HG03457 (cell line): ENCODE measurements at regions not wholly inside any gene's neighbourhood (a gene's known extent, or its start where the extent isn't known, plus 50 kb on each side); places are given as distances from the start of the nearest gene placed in this dataset.

Experiments used
- ATAC-seq: cut with Tn5 transposase; IDR thresholded peaks from one replicate; pipeline ENCODE4 v1.9.1; 2021; ENCODE audit warnings: moderate number of reproducible peaks; ENCODE audit not compliant: unreplicated experiment

DNA sequence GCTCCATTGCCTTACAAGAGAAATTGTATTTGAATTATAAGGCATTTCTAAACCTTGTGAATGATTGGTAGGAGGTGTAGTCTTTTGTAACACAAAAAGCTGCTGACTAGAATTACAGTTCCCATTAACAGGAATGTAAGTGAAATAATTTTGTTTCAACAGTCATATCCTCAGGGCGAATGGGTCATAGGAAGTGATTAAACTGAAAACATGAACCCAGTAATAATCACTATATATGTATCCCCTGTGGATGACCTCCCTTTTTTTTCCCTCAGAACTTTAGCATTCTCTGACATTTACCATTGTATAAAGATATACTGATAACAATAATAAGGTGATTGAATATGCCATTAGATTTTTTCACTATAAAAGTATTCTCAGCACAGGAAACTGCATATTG lies 312.3 kb downstream of the ATP23 start:
- ATAC-seq = no peak

DNA sequence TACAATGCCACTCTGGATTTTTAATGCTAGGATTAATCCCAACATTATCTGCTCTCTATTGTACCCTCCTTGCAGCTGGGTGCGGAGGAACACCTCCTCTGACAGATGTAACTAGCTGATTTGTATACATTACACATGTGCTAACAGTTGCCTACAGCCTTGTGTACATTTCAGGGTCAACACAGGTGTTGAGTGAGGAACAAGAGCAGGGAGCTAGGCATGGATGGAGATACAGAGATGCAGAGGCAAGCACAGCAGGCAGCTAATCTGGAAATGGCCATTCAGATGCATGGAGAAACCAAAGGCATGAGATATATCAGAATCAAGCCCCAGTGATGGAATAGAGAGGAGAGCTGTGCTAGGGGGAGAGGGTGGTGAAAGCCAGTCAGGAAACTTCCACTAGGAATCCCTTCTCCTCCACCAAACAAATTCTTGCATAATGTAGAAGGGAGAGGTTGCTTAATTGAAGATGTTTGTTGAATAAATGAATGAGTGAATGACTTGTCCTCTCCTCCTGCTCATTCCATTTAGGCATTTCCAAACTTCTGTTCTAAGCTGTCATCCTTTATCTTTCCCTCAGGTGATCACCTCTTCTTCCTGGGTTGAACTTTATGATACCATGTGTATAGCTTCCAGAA lies 313.2 kb downstream of the ATP23 start:
- no peak for ATAC-seq

DNA sequence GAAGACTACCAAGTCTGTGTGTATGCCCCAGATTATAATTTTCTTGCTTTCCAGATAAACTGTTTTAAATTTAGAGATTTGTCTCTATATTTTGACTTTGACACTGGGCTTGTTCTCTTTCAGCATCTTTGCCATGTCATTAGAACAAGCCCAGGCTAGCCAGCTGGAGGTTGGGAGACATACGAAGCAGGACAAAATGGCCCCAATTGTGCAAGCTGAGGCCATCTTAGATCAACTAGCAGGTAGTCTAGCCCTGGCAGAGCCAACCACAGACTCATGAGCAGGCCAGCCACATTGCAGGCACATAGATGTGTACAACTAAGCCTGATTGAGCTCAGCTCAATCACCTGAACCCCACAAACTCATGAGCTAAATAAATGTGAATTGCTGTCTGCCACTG lies 321.4 kb downstream of the ATP23 start:
- ATAC-seq = no peak

DNA sequence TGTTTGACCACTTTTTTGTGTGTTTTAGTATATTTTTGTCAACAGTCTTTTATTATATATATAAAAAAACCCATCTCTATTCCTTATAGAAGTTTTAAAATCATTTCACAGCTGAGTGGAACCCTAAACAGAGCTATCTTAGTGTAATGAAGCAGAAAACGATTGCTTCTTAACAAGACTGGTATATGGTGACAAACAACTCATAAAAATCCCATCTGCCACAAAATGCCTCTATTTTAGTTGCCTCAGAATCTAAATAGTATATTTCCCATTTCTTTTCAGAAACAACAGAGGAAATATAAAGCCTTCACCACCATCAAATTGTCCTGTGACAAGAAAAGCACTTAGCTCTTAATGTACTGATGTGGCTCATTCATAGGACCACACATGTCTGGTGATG lies 322.4 kb downstream of the ATP23 start:
- ATAC-seq = no peak

DNA sequence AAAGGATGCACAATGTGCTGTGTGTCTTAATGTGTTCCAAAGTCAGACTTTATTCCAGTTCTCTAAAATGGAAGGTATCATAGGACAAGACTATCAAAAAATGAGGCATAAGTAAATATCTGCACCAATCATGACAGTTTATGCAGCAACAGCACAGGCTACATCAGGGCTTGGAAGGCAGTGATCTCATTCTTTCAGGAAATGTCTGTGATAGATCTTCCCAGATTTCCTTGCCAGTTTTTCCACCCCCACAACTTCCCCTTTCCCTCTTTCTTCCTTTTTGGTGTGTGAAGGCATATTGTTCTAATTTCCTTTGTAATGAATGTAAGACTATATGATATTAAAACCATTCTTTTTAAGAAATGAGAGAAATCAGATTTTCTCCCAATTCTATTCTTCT lies 326.7 kb downstream of the ATP23 start:
- no peak for ATAC-seq

DNA sequence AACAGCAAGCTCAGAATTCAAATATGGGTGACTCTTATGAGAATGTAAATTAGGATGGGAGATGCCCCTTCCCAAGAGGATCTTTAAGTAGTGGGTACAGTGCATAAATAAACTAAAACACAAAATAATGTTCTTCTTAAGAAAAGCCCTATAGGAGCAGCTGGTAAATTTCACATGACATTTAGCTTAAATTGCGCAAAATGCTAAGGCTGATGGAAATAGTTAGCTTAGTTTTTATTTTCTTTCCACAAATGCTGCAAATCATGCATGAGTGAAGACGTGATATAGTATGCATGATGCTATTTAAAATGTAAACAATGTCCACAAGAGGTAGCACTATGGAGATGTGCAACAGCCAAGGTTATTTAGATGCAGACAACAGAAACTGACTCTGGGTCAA lies 328.1 kb downstream of the ATP23 start:
- no peak for ATAC-seq

DNA sequence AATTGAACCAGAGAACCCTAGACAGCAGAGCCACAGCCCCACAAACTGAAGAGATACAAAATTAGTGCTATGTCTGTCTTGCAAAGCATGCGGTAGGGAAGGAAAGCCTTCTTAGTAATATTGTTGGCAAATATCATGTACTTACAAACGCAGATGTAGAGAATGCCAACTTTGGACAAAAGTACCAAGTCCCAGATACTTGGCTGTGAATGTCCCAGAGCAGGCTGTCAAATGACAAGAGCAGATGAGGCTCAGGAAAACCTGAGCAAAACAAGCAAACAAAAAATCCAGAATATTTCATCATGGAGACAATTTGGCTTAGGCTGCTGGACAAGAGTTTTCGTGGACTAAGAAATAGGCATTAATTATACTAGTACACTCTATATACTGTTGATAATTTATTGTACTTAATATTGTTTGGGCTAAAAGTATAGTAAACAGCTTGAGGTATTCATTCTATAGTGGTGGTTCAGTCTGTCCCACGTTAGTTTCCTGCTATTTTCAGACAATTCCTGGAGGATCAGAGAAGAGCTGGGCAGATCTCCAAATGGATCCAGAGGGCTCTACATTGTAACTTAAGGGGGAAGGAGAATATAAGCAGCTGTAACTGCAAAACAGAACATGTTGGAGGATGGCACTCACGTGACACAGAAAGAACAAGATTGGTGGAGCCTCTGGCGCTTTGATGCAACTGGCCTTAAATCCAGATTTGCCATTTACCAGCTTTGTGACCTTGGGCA lies 329.8 kb downstream of the ATP23 start:
- no peak for ATAC-seq

DNA sequence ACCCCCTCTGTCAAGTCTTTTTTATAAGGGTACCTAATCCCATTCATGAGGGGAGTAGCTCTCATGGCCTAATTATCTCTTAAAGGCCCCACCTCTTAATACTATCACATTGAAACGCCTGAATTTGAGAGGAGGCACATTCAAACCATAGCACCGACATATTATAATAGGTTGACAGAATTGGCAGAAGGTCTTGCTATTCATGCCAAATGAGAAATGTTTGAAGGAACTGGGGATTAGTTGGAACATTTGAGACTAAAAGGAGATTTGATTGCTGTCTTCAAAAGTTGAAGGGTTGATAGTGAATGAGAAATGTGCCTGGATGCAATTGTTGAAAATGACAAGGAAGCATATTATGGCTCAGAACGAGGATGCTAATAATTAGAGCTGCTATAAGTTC lies 331.1 kb downstream of the ATP23 start:
- ATAC-seq = no peak

DNA sequence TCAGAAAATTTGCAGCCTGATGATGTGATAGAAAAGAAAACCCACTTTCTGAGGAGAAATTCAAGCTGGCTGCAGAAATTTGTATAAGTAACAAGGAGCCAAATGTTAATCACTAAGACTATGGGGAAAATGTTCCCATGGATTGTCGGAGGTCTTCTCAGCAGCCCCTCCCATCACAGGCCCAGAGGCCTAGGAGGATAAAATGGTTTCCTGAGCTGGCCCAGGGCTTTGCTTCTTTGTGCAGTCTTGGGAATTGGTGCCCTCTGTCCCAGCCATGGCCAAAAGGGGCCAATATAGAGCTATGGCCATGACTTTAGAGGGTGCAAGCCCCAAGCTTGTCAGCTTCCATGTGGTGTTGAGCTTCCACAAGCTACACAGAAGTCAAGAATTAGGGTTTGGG lies 335.9 kb downstream of the ATP23 start:
- no peak for ATAC-seq

DNA sequence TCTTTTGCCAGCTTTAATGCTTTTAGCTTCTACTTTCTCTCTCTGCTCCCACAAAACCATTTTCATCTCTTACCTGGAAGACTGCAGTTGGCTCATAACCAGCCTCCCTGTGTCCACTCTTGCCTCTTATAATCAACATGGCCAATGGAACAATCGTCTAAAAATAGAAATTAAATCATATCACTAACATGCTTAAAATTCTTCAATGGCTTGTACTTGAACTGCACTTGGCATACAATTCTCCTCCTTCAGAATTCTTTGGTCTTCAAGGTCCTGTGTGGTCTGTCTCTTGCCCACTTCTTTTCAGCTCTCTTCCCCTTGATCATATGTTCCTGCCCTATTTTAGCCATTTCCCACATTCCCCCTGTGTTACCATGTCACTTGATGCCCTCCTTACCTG lies 342.2 kb downstream of the ATP23 start:
- ATAC-seq = no peak

DNA sequence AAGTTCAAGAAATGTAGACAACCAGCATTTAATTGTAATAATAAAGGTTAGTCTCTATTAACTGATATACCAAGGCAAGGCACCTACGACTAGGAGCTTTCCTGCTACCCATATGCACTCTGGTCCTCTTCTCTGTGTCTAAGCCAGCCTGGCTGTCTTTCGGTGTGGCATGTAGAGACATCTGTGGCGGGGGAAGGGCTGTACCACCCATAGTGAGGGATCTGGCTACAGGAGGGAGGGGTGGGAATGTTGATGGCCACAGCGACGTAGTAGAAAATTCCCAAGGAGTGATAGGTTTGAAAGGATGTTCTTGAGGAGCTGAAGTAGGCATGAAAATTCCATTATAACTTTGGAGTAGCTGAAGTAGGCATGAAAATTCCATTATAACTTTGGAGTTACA lies 344.2 kb downstream of the ATP23 start:
- no peak for ATAC-seq

DNA sequence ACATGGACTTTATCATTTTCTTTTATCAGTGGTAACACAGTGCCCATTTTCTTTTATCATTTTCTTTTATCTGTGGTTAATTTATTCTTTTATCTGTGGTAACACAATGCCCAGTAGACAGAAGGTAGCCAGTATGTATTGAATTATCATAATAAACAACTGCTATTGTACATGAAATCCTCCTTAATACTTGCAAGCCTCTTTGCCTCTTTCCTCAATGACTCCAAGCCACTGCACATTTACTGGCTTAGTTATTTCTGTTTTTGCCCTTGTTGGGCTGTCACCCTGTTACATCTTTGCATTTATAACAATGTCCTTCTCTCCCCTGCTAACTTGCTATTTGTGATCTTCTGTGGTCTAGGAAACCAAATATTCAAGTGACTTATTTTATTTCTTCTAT lies 345.0 kb downstream of the ATP23 start:
- no peak for ATAC-seq

DNA sequence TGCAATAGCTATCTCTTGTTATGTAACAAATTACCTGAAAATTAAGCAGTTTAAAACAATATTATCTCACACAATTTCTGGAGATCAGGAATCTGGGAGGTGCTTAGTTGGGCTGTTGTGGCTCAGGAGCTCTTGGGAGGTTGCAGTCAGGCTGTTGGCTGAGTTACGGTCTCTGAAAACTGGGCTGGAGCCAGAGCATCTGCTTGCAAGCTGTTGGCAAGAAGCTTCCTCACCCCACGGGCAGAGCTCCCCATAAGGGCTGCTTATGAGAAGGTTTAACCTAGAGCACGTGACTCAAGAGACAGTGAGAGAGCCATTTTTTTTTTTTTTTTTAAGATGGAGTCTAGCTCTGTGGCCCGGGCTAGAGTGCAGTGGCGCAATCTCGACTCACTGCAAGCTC lies 346.8 kb downstream of the ATP23 start:
- no peak for ATAC-seq

DNA sequence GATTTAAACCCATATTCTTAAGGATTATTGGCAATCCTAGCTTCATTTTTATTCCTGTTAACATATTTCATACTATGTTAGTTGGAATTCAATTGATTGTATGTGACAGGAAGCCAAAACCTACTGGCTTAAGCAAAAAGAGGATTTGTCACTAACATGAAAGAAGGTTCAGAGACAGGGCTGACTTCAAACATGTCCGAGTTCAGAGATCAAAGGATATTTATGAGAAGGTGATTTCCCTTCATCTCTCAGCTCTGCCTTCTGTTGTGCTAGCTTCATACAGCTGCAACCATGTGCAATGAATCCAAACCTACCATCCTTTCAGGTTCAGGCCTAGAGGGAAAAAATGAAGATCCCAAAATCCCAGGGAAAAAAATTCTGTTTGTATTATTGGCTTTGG lies 349.7 kb downstream of the ATP23 start:
- ATAC-seq = no peak

DNA sequence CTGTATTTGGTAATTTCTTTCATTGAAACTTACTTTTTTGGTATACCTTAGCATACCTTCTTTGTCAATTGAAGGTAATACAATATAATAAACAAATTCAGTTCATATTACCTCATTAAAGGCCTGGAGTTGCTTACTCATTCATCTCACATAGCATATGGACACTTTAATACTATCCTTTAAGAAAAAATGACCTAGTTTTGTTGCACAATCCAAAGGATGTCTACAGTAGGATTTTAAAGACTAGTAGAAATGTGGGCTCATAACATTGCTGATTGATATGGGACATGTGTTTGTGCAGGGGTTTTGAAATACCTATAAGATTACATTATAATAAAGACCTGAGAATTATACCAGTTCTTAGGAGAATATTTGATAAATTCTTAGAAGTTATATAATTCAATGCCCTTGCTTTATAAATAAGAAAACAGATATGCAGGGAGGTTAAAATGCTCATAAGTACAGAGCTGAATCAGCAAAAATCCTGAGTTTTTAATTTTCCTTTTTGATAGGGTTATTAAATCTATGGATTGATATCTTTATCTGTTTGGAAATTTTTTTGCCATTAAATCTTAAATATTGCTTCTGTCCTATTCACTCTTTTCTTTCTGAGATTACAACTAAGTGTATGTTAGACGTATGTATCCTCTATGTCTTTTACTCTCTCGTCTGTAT lies 352.1 kb downstream of the ATP23 start:
- no peak for ATAC-seq

DNA sequence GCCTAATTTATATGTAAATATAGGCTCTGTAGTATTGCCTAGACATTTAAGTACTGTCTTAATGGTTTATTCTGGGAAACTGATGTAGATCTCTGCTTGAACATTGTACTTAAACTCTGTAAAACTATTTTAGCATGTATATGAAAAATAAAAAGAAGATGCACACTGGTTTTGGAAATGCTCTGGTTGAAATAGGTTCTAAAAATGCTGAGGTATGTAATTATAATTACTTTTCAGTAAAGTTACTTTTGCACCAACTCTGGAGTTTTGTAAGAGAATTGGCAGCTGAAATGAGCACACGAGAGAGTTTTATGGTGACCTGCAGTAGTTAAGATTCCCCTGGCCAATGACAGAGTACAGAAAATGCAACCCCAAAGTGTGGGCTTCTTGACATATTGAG lies 353.9 kb downstream of the ATP23 start:
- no peak for ATAC-seq

DNA sequence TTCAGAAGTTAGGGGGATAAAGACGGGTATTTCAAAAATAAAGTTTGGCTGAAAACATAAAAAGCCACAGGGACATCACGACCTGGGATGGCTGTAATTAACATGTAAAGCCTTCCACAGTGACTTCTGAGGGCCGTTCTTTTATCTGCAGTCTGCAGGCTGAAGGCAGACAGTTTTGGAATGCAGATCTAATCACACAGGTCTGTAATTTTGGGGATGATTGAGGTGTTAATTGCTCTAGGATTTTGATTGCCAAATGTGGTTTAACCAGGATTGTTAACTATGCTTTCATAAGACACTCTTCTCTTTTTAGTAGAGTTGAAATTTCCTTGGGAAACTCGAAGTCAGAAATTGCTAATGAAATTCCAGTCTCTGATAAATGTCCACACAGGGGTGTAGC lies 355.5 kb downstream of the ATP23 start:
- ATAC-seq = no peak

DNA sequence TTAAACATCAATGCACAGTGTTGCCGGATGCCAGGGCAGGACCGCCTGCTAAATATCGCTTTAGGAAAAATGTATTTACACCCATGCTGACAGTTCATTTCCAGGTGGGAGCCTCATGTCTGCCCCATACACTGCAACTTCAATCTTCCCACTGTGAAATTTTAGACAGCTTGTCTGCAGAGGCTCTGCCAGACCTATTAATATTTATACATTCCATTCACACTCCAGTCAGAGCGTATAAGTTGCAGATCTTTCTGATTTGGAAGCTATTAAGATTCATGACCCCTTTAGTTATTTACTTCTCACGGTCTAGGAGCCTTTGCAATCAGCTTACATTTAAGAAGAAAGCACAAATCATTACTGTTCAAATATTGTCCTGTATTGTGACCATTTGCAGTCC lies 357.4 kb downstream of the ATP23 start:
- no peak for ATAC-seq

DNA sequence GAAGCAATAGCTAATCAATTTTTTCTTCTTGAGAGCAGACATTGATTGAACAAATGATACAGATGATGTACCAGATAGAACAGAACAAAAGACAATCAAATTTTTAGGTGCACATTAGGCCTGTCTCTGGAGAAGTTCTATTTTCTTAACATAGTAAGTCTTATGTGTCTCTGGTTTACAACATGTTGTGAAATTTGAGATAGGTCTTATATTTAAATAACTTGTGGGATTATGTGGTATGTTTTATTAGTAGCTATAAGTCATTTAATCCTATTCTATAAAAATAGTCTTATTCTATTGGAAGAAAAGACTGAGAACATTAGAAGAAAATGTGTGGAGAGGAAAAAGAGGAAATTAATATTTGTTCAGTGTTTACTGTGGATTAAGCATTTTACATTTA lies 358.0 kb downstream of the ATP23 start:
- ATAC-seq = no peak

DNA sequence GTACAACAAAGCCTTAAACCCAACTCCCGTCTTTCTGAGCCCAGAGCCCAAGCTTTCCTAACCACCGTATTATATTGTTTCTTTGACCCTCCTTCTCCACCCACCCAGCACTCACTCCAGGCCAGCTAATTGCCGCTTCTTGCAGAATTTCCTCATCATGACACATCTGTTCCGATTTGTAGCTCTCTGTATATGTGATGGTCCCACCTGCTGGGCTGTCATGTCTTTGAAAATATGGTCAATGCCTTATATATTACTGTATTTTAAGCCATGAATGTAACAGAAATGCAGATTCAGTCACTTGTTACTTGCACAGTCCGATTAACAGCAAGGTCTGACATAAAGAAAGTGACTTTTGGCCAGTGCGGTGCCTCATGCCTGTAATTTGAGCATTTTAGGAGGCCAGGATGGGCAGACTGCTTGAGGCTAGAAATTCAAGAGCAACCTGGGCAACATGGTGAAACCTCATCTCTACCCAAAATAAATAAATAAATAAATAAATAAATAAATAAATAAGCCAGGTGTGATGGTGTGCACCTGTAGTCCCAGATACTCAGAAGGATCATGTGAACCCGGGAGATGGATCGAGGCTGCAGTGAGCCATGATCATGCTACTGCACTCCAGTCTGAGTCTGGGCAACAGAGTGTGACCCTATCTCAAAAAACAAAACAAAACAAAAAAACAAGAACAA lies 359.8 kb downstream of the ATP23 start:
- ATAC-seq = no peak

DNA sequence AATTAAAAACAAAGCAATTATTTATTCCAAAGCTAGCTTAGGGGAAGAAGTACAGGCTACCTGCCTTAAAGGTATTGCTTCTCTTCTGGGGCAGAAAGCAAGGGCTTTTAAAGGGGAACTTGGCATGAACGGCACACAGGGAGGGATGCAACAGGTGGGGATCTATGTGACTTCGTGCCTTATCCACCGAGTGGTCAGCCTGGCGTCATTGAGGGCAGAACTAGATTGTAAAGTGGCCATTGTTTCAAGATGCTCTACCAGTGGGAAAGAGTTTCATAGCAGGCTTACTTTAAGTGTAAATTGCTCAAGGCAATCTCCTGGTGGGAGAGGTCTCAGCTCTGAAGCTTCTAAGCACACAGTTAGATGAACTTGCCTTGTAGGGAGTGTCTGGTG lies 360.4 kb downstream of the ATP23 start:
- no peak for ATAC-seq

DNA sequence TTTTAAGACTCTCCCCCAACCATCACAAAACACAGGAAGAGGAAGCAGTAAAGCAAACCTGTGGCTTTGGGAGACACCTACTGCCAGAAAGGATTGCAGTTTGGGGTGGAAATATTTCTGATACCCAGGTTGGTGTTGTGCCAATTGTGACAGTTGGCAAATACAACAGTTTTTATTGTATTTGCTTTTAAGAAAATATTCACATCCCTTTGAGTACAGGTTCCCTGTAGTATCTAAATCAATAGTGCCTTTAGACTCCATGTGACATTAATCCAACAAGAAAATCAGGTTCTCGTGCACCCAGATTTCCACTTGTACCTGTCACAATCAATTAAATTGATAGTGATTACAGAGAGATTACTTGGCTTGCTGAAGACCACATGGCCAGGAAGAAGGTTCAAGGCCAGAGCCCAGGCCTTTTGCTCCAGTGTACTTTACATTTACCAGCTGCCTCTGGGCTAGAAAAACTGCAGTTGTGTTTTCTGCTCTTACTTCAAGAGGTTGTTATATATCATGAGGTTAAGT lies 361.2 kb downstream of the ATP23 start:
- no peak for ATAC-seq
